HG02759 (cell line): ENCODE measurements at regions not wholly inside any gene's neighbourhood (a gene's known extent, or its start where the extent isn't known, plus 50 kb on each side); places are given as distances from the start of the nearest gene placed in this dataset.

Source experiments
- ATAC-seq: cut with Tn5 transposase; IDR thresholded peaks from one replicate; pipeline ENCODE4 v1.9.1; 2021; ENCODE audit warnings: mild to moderate bottlenecking, moderate library complexity; ENCODE audit not compliant: unreplicated experiment

DNA sequence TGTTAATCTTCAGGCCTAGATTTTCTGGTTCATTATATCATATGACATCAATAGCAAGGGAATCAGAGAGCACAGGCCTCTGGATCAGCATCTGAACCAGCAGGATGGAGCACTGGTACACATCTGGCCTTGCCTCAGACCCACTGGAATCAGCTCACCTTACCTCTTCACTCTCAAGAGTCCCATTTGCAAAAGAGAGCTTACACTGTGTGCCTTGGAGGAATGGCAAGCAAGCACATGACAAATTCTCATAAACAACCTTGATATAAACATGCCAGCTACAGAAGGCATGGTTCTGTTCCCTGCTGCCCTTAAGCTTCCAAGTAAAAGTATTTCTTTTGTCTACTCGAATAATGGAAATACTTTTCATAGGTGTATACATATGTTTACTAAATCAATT is 128.6 kb upstream of the CPM start:
- ATAC-seq = no peak

DNA sequence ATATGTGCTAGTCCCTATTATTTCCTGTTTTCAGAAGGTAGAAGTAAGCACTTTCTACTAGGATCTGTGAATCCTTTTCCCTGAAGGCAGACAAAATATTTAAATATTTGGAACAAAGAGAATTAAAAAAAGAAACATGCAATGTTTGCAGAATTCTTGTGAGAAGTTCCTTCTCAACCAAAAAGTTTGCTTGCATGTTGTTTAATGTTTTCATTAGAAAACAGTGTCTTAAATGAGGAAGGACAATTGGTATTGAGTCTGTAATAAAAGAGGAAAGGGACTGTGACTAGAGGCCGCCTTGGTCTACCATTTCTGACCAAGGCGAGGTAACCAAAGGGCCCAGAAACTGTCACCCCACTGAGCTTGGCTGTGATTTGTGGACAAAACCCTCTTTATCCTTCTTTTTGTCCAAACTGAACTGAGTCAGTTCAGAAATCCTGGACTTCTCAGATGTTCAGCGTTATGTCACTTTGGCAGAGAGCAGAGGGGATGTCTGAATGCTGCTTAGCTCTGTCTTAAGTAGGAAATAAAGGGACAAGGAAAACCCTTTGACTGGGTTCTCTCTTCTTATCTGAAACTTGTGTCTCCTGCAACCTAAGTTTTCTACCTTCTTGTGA is 129.8 kb upstream of the CPM start:
- ATAC-seq = no peak

DNA sequence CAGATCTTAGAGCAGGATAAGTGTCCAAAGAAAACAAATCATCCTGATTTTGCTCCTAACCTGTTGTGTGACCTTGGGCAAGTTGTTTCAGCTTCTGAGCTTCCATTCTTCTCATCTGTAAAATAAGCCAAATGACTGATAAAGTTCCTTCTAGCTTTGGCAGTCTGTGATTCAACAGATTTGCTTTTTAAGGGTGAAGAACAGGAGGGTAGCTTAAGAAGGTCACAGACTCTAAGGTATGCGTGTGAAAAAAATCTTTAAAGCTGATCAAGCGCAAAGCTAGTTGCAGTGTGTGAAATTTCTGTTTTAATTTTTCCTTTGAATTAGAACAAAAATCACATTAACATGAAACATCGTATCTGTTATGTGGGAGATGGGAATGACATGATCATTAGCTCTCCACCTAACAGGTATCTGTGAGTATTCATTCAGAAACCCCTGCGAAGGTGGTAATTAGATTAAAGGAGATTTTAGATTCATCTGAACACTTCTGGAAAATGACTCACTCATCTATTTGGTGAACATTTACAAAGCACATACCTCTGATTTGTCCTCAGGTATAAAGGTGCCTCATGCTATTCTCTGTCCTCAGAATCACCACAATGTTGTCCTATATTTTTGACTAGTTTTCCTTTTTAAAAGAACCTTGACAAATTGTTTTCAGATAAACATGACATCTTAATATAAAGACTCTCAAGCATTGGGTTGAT is 131.9 kb upstream of the CPM start:
- ATAC-seq = no peak

DNA sequence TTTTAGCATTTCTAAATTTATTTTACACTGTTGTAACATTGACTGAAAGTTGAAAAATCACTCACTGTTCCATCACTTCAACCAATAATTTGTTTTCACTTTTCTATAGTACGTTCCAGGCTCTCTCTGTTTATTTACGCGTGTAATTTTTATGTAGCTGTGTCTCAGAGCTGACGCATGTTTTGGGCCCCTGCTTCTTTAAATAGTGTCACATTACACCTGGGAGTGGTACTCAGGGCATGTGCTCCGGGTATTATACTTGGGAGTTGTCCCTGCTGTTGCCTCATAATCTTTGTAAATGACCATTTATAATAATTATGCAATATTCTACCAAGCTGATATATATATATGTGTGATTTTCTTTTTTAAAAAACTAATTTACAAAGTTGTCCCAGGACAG is 132.8 kb upstream of the CPM start:
- no peak for ATAC-seq

DNA sequence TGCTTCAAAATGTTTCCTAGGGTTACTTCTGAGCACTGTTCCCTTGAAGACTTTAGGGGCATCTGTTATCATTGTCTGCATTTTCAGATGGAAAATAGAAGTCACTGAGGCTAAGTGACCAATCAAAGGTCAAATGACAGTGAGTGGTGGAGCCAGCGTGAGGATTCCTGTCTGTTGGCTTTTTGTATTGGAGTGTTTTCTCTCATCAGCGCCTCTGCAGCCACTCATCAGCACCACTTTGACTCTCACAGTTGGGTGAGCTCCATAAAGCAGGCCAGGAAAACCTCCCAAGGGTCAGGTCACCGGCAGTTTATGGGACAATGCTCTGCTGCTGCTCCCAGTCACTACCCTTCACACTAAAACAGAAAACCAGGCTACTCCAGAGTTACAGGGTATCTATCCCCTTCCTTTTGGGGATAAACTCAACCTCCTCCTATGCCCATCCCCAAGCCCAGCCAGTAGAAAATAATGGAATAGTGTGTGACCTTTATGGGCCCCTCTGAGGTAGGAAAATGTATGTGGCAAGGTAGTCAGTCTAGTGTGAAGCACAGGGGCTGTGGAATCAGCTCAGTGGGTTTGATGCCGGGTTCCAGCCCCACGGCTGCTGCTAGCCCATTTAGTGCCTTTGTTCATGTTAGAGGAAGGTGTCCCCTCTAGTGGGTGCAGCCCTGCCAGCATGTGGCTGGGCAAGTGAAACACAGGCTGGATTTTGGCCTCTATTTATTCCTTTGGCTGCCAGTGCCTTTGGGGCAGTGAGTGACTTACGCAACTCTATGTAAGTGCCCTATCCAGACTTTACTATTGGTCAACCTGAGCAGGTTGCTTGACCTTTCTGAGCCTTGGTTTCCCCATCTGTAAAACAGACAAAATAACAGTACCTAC is 133.8 kb upstream of the CPM start:
- ATAC-seq = no peak

DNA sequence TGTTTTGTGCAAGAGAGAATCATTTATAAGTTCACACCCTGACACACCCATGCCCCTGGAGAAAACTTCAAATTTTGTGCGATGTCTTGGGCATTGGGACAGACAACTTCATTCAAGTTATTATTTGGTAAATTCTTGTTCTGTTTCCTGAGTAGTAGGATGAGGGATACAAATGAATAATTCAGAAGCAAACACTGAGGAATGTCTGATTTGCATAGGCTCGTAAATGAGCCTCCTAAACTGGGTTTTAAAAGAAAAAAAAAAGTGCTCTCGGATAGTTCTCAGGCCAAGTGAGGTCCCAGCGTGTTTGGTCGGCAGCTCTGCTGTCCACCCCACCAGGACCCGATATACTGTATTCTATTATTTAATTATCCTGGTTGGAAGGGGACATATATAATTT is 134.7 kb upstream of the CPM start:
- no peak for ATAC-seq

DNA sequence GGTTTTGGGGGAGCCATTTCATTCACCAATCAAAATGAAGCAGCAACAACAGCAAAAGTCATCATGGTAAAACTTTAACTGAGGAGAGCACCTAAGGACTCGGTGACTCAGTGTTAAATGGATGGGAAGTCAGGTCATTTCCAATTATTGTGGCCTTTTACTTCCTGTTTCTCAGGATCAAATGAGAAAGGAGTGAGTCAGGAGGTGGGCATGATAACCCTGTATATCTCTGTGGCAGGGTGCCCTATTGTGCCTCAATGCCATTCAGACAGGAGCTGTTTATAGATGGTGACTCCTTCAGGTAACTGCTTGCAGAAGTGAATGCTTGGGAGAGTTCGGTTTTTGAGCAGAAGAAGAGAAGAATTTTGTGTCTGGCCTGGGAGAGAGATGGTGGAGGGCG is 135.5 kb upstream of the CPM start:
- ATAC-seq = no peak

DNA sequence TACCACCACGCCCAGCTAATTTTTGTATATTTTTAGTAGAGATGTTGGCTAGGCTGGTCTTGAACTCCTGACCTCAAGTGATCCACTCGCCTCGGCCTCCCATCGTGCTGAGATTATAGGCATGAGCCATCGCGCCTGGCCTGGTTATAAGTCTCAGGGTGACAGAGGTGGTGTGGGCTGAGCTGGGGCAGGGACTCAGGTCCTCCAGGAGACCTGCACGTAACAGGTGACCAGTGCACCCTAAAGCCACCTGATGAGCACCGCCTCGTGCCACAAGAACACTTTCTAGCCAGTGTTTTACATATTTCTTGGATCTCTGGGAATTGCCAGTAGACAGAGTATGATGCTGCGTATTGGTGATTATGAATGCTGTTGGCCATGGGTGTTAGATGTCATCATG is 136.5 kb upstream of the CPM start:
- ATAC-seq = no peak

DNA sequence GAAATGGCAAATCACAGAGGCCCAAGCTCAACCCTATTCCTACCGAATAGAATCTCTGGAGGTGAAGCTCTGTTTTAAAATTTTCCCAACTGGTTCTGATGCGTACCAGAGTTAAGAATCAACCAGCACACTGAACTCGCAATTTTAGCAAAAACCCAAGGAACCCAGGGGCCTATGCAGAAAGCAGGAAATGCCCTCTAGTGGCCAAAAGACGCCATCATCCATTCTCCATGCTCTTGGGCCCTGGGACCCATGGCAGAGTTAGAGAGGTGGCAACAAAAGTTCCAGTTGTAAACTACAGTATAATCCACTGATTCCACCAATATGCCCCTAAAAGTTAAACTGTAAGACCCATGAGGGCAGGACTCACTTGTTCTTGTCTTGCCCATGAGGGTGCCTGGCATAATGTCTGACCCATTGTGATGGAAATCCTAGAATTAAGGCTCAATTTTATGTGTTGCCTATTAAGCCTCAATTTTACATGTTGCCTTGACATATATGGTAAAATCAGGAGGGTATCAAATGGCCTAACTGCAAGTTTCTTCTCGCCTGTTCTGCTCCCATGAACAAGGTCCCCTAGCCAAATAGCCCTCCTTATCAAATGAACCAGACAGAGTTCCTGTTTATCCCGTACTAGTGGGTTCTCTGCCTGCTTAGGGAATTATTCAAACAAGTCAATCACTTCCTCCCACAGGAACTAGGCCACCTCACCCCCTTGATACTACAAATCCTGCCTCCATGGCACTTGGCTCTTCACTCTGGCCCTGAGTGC is 137.5 kb upstream of the CPM start:
- peak; percentile 81 for ATAC-seq

DNA sequence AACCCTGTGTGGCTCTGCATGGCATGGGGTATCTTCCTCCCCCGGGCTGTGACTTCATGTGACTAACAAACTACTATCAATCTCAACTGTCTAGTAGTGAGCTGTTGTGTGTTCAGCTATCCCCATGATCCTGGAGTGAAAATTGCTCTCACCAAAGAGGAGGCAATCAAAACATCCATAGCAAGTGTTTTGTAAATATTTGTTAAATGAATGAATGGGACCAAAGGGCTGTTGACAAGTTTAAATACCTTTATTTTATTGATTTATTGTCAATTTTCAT is 138.1 kb upstream of the CPM start:
- no peak for ATAC-seq

DNA sequence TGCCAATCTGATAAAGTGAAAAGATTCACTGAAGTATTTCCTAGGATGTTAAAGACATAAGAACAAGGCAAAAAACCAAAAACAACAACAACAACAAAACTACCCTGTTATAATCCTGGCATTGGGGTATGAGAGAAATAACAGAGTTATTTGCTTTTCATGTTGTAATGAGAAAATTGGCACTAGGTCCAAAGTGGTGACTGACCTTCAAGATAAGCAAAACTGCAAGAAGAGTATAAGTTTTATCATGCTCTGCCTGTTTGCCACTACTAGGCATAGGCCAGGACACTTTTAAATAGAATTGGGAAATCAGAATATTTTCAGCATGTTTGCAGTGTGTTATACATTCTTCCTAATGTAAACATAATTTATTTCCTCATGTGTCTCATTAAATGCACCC is 140.1 kb upstream of the CPM start:
- no peak for ATAC-seq

DNA sequence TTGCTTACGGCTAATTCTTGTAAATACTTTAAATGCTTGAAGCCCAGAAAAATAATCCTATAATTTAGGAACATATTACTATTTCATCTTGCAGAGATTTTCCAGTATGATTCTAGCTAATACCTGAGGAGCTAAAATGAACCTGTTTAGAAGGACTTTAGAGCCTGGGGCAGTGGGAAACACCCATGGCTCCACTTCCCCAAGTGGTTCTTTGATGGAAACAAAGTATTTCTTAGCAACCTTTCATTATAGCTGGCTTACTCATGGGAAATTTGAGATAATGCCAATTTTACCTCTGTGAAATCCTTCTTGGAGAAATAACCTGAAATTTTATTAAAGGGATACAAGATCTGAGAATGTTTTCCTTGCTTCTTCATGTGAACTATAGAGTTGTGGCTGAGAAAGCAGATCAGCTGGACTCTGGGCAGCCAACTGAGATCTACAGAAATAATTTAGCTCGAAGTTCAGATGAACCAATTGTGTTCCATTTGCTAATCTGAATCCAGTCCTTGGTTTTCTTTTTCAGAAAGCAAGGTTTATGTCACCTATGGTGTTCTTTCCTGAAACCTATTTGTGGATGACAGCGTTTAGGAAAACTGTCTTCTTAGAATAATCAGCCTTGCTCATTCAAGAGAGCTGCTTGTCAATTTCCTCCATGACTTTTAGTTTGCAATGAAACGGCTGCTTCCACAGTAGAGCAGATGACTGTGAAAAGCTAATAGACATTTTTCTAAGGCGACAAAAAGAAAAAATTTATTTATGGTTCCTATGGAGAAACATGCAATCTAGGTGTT is 141.8 kb upstream of the CPM start:
- ATAC-seq = no peak

DNA sequence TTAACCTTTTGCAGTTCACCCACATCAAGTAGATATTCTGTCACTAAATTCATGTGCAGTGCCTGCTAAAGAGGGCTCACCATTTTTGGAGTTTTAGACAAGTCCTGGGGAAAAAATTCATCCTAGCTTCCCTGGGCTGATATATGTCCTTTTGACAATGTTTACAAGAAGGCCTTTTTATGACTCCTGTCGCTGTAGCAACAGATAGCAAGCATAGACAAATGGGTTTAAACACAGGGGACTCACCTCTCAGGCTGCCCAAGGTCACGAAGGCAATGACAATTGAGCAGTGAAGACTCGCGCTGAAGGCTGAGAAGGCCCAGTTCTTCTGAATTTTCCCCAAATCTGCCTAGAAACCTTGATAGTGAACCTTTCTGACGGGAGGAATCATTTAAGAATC is 150.7 kb upstream of the CPM start:
- ATAC-seq = no peak

DNA sequence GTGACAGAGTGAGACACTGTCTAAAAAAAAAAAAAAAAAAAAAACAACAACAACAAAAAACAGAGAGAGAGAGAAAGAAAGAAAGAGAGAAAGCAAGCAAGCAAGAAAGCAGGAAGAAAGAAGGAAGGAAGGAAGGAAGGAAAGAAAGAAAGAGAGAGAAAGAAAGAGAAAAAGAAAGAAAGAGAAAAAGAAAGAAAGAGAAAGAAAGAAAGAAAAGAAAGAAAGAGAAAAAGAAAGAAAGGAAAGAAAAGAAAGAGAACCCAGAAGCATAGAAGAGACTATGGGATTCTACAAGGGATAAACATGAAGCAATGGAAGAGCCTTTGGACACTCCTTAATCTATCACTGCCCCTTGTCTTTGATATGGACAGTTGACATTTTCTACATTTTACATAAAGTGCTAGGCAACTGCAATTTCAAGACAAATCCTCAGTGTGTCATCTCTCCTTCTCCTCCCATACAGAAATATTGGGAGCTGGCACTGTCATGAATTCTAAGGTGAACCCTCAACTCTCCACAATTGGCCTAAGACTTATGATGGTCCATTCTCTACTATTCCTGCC is 151.9 kb upstream of the CPM start:
- ATAC-seq = no peak

DNA sequence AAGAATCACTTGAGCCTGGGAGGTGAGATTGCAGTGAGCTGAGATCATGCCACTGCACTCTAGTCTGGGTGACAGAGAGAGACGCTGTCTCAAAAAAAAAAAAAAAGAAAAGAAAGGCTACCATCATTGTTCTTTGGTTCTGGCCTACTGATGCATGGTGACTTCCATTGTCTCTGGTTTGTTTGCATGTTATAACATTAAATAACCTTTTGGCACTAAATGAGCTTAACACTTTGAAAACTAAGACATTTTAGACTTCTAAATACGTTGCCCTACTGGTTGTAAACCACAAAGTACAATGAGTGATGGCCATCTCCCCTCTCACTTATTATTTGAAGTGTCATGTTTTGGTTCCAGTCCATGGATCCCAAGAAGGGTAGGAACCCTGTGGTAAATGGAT is 152.9 kb upstream of the CPM start:
- no peak for ATAC-seq

DNA sequence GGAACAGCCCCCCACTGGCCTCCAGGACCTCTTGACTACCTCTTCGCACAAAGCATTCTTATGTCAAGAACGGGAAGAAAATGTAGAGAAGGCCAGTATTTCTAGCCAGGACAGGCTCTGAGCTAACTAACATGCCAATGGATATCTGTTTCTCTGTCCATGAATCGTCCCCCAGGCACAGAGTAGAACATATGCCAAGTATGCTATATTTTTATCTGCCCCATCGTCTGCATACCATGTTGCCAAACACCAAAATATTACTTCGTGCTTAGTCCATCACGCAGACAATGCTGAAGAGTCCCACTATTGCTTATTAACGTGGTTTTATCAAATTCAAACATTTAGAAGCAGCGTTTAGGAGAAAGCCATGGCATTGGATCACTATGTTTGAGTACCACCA is 151.4 kb upstream of the CPSF6 start:
- no peak for ATAC-seq

DNA sequence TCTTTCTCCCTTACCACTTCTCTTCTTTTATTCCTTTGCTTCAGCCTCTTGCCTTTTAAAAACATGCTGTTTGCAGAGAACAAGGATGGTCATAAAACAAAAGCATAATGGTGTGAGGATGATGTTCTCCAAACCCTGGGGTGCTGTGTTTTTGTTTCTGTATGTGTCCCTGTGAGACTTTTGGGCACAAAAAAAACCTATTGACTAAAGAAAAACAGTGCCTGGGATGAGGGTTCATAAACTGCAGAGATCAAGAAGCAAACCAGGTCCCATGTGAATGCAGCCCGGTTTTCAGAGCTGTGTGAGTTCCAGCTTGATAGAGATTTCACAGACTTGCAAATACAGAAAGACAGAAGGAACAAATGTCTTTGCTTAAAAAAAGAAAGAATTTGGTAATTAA is 148.6 kb upstream of the CPSF6 start:
- no peak for ATAC-seq

DNA sequence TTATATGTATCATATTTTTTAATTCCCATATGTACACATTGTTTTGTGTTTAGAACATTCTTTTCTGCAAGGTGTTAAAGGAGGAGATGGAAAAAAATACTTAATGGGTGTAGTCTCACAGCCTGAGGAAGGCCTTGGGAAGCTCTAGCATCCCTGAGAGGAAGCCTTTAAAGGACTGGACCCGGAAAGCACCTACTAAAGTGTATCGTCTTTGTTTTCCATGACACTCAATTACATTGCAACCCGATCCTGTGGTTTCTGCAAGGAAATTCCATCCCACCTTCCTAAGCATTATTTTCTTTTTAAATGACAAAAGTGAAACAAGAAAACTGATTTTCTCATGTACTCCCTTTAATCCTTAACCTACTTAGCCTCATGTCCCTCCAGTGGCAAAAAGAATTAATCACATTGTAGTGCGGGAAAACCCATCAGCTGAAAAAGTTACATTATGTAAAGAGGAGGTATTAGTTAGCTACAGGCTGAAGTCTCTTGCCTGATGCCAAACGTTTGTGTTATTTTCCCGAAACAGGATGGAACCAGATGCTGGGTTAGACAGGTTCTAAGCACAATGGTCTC is 147.8 kb upstream of the CPSF6 start:
- no peak for ATAC-seq

DNA sequence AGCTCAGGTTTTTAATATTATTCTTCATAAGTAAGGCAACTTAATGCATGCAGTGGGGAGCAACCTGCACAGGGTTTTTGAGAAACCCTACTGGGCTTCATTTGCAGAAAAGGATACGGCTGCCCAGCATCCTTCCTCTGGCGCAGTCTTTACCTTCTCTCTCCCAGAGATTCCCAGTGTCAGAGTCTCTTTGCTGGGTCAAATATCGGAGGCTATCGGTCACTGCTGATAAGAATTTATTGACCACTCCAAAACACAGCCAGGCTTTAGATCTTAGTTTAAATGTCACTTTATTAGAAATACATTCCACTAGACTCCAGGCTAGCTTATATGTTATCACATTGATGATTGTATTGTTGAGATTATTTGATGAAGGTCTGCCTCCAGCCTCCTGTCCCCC is 147.2 kb upstream of the CPSF6 start:
- no peak for ATAC-seq

DNA sequence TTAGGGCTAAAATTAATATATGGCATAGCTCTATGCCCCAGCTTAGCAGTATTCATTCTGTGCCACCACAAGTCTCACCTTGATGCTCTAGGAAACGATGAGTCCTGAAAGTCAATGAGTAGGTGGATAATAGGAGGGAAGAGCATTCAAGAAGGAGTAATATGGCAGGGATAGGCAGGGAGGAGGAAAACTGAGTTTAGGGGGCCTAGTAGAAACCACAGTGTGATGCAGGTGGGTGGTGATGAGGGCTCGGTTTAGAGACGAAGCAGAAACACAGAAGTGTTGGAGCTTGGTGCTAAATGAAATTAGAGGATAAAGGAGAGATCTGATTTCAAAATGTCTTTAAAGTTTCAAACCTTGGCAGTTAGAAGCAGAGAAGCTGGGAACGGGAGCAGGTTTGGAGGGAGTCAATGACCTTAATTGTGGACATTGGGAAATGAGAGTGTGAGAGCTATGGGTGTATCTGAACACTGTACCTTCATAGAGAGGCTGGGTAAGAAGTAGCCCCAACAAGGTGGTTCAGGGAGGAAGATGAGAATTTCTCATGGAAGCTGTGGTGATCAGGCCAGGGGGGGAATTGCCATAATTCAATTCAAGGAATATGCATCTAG is 144.7 kb upstream of the CPSF6 start:
- no peak for ATAC-seq
